ENCODE measurements at regions not wholly inside any gene's neighbourhood (a gene's known extent, or its start where the extent isn't known, plus 50 kb on each side); places are given as distances from the start of the nearest gene placed in this dataset.

GRCh38 chr13:105709181-105709580, 826.3 kb downstream of the EFNB2 start:
- DNase-seq (ENCODE audit: low read depth), result no peak
- no peak for TF ChIP-seq CTCF (IDR thresholded peaks at IDR 0.05; ENCODE audit: control insufficient read depth, extremely low read depth, insufficient read depth)
- H3K4me3 ChIP-seq (ENCODE audit: low read depth, low read length), result no peak overlapping the region

GRCh38 chr13:105703843-105704242, 831.6 kb downstream of the EFNB2 start:
- no peak for TF ChIP-seq CTCF (IDR thresholded peaks at IDR 0.05; ENCODE audit: control insufficient read depth, extremely low read depth, insufficient read depth)
- no peak overlapping the region for H3K4me3 ChIP-seq (ENCODE audit: low read depth, low read length)
- no peak for DNase-seq (ENCODE audit: low read depth)

DNA sequence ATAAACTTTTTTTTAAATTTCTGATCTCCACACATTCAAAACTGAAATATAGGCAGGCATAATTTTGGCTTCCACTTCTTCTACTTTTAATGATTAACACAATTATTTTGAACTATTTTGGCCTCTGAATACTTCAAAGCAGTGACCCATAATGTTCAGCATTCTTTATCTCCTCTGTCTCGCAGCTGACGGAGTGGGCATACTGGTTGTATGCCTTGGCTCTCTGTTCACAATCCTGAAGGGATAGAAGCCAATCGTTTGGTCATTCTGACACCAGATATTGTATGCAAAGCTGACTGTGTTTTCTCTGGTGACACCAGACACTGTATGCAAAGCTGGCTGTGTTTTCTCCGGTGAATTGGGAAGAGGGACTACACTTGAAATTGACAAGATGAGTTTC, 833.0 kb downstream of the EFNB2 start:
- DNase-seq (ENCODE audit: low read depth), result no peak
- H3K4me3 ChIP-seq (ENCODE audit: low read depth, low read length), result no peak overlapping the region
- TF ChIP-seq CTCF (IDR thresholded peaks at IDR 0.05; ENCODE audit: control insufficient read depth, extremely low read depth, insufficient read depth), result no peak

GRCh38 chr13:105692769-105693168, 842.7 kb downstream of the EFNB2 start:
- DNase-seq (ENCODE audit: low read depth), result no peak
- no peak for TF ChIP-seq CTCF (IDR thresholded peaks at IDR 0.05; ENCODE audit: control insufficient read depth, extremely low read depth, insufficient read depth)
- H3K4me3 ChIP-seq (ENCODE audit: low read depth, low read length), result no peak overlapping the region

DNA sequence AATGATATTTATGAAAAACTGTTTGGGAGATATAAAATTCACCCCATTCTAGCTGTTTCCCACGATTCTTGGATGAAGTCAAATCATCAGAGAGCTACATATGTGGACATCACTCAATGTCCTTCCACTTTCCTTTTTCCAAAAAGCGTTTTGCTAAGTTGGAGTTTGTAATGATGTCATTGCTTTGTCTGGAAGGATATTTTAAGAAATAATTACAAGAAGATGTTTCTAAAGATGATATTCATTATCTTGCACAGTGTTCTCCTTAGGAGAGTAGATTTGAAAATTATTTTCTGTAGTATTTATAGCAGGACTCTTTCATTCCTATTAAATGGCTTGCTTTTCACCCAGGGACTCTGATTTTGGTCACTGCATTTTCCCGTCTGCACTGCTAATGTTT, 851.2 kb downstream of the EFNB2 start:
- TF ChIP-seq CTCF (IDR thresholded peaks at IDR 0.05; ENCODE audit: control insufficient read depth, extremely low read depth, insufficient read depth), result no peak
- H3K4me3 ChIP-seq (ENCODE audit: low read depth, low read length), result no peak overlapping the region
- DNase-seq (ENCODE audit: low read depth), result no peak

- TF ChIP-seq CTCF (IDR thresholded peaks at IDR 0.05; ENCODE audit: control insufficient read depth, extremely low read depth, insufficient read depth), result no peak
- H3K4me3 ChIP-seq (ENCODE audit: low read depth, low read length), result no peak overlapping the region
- no peak for DNase-seq (ENCODE audit: low read depth)
Observed at GRCh38 chr13:105679838-105680237, 855.6 kb downstream of the EFNB2 start.

DNA sequence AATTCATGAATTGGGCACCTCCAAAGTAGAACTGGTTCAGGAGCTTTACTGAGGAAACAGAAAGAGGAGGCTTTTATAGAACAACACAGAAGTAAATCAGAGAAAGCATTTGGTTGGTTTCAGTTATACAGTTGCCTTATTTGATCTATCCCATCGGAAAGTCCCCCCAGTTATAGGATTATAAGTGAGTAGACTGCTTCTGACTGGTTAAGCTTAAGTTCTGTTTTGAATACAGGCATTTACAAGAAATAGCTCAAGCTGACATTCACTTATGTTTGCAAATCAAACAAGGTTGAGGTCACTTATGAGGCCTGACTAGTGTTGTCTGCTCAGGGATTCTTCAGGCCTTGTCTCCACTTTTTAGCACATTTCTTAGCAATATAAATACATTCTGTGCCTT, 857.4 kb downstream of the EFNB2 start:
- no peak for TF ChIP-seq CTCF (IDR thresholded peaks at IDR 0.05; ENCODE audit: control insufficient read depth, extremely low read depth, insufficient read depth)
- H3K4me3 ChIP-seq (ENCODE audit: low read depth, low read length), result no peak overlapping the region
- no peak for DNase-seq (ENCODE audit: low read depth)

Measured in LNCaP clone FGC (cell line).